ENCODE measurements at regions not wholly inside any gene's neighbourhood (a gene's known extent, or its start where the extent isn't known, plus 50 kb on each side); places are given as distances from the start of the nearest gene placed in this dataset.

DNA sequence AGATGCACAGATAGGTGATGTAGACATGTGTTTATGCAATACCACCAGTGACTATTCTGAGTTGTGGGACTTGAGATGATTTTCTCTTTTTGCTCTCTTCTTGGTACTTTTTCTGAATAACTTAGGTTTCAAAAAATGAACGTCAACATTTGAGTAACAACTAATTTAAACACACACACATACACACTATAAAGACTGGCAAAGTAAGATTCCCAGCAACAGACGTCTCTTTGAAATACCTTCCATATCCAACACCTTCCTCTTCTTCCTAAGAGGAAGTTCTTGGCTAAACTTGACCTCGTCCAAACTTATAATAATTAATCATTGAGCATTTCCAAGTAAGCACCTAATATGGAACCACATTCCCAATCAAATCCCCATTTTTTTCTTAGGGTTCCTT, 81.6 kb upstream of the RGPD4 start:
- TF ChIP-seq, protein P1, sequence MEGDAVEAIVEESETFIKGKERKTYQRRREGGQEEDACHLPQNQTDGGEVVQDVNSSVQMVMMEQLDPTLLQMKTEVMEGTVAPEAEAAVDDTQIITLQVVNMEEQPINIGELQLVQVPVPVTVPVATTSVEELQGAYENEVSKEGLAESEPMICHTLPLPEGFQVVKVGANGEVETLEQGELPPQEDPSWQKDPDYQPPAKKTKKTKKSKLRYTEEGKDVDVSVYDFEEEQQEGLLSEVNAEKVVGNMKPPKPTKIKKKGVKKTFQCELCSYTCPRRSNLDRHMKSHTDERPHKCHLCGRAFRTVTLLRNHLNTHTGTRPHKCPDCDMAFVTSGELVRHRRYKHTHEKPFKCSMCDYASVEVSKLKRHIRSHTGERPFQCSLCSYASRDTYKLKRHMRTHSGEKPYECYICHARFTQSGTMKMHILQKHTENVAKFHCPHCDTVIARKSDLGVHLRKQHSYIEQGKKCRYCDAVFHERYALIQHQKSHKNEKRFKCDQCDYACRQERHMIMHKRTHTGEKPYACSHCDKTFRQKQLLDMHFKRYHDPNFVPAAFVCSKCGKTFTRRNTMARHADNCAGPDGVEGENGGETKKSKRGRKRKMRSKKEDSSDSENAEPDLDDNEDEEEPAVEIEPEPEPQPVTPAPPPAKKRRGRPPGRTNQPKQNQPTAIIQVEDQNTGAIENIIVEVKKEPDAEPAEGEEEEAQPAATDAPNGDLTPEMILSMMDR (conservative IDR thresholded peaks at IDR 0.05; ENCODE audit: low read depth in 2 of 2), result no peak
- no peak for TF ChIP-seq POLR2AphosphoS5 (IDR thresholded peaks at IDR 0.05; ENCODE audit: low read depth)
- TF ChIP-seq ZNF114 (CRISPR knock-in tag; IDR thresholded peaks at IDR 0.05), result no peak
- TF ChIP-seq, protein P2, sequence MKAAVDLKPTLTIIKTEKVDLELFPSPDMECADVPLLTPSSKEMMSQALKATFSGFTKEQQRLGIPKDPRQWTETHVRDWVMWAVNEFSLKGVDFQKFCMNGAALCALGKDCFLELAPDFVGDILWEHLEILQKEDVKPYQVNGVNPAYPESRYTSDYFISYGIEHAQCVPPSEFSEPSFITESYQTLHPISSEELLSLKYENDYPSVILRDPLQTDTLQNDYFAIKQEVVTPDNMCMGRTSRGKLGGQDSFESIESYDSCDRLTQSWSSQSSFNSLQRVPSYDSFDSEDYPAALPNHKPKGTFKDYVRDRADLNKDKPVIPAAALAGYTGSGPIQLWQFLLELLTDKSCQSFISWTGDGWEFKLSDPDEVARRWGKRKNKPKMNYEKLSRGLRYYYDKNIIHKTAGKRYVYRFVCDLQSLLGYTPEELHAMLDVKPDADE (IDR thresholded peaks at IDR 0.05), result no peak
- no peak for TF ChIP-seq CREB1 (CRISPR knock-in tag; IDR thresholded peaks at IDR 0.05; ENCODE audit: low read depth)
- no peak for TF ChIP-seq EZH2 (IDR thresholded peaks at IDR 0.05; ENCODE audit: low read depth, unreplicated experiment)
- TF ChIP-seq, protein P3, sequence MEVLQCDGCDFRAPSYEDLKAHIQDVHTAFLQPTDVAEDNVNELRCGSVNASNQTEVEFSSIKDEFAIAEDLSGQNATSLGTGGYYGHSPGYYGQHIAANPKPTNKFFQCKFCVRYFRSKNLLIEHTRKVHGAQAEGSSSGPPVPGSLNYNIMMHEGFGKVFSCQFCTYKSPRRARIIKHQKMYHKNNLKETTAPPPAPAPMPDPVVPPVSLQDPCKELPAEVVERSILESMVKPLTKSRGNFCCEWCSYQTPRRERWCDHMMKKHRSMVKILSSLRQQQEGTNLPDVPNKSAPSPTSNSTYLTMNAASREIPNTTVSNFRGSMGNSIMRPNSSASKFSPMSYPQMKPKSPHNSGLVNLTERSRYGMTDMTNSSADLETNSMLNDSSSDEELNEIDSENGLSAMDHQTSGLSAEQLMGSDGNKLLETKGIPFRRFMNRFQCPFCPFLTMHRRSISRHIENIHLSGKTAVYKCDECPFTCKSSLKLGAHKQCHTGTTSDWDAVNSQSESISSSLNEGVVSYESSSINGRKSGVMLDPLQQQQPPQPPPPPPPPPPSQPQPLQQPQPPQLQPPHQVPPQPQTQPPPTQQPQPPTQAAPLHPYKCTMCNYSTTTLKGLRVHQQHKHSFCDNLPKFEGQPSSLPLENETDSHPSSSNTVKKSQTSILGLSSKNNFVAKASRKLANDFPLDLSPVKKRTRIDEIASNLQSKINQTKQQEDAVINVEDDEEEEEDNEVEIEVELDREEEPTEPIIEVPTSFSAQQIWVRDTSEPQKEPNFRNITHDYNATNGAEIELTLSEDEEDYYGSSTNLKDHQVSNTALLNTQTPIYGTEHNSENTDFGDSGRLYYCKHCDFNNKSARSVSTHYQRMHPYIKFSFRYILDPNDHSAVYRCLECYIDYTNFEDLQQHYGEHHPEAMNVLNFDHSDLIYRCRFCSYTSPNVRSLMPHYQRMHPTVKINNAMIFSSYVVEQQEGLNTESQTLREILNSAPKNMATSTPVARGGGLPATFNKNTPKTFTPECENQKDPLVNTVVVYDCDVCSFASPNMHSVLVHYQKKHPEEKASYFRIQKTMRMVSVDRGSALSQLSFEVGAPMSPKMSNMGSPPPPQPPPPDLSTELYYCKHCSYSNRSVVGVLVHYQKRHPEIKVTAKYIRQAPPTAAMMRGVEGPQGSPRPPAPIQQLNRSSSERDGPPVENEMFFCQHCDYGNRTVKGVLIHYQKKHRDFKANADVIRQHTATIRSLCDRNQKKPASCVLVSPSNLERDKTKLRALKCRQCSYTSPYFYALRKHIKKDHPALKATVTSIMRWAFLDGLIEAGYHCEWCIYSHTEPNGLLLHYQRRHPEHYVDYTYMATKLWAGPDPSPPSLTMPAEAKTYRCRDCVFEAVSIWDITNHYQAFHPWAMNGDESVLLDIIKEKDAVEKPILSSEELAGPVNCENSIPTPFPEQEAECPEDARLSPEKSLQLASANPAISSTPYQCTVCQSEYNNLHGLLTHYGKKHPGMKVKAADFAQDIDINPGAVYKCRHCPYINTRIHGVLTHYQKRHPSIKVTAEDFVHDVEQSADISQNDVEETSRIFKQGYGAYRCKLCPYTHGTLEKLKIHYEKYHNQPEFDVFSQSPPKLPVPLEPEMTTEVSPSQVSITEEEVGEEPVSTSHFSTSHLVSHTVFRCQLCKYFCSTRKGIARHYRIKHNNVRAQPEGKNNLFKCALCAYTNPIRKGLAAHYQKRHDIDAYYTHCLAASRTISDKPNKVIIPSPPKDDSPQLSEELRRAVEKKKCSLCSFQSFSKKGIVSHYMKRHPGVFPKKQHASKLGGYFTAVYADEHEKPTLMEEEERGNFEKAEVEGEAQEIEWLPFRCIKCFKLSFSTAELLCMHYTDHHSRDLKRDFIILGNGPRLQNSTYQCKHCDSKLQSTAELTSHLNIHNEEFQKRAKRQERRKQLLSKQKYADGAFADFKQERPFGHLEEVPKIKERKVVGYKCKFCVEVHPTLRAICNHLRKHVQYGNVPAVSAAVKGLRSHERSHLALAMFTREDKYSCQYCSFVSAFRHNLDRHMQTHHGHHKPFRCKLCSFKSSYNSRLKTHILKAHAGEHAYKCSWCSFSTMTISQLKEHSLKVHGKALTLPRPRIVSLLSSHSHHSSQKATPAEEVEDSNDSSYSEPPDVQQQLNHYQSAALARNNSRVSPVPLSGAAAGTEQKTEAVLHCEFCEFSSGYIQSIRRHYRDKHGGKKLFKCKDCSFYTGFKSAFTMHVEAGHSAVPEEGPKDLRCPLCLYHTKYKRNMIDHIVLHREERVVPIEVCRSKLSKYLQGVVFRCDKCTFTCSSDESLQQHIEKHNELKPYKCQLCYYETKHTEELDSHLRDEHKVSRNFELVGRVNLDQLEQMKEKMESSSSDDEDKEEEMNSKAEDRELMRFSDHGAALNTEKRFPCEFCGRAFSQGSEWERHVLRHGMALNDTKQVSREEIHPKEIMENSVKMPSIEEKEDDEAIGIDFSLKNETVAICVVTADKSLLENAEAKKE (CRISPR knock-in tag; IDR thresholded peaks at IDR 0.05), result no peak
- TF ChIP-seq ZNF331 (CRISPR knock-in tag; IDR thresholded peaks at IDR 0.05; ENCODE audit: low read depth), result no peak
- TF ChIP-seq JUNB (IDR thresholded peaks at IDR 0.05; ENCODE audit: unreplicated experiment), result no peak
- TF ChIP-seq, protein P4, sequence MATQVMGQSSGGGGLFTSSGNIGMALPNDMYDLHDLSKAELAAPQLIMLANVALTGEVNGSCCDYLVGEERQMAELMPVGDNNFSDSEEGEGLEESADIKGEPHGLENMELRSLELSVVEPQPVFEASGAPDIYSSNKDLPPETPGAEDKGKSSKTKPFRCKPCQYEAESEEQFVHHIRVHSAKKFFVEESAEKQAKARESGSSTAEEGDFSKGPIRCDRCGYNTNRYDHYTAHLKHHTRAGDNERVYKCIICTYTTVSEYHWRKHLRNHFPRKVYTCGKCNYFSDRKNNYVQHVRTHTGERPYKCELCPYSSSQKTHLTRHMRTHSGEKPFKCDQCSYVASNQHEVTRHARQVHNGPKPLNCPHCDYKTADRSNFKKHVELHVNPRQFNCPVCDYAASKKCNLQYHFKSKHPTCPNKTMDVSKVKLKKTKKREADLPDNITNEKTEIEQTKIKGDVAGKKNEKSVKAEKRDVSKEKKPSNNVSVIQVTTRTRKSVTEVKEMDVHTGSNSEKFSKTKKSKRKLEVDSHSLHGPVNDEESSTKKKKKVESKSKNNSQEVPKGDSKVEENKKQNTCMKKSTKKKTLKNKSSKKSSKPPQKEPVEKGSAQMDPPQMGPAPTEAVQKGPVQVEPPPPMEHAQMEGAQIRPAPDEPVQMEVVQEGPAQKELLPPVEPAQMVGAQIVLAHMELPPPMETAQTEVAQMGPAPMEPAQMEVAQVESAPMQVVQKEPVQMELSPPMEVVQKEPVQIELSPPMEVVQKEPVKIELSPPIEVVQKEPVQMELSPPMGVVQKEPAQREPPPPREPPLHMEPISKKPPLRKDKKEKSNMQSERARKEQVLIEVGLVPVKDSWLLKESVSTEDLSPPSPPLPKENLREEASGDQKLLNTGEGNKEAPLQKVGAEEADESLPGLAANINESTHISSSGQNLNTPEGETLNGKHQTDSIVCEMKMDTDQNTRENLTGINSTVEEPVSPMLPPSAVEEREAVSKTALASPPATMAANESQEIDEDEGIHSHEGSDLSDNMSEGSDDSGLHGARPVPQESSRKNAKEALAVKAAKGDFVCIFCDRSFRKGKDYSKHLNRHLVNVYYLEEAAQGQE (IDR thresholded peaks at IDR 0.05; ENCODE audit: unreplicated experiment), result no peak
- no peak for TF ChIP-seq EZH2phosphoT487 (IDR thresholded peaks at IDR 0.05; ENCODE audit: unreplicated experiment)
- TF ChIP-seq STAT1 (IDR thresholded peaks at IDR 0.05; ENCODE audit: unreplicated experiment), result no peak
- no peak for TF ChIP-seq NANOG (IDR thresholded peaks at IDR 0.05; ENCODE audit: borderline replicate concordance)
